Stimulated activated CD4-positive, alpha-beta T cell treated with anti-CD3 and anti-CD28 coated beads, Interleukin-1b, Interleukin-23, amount 100 ng/mL, for 48 hours (primary cell): ENCODE measurements at regions not wholly inside any gene's neighbourhood (a gene's known extent, or its start where the extent isn't known, plus 50 kb on each side); places are given as distances from the start of the nearest gene placed in this dataset.
"Not testable (repeated sequence)": the region's sequence is repeated elsewhere in the genome, so short reads cannot be mapped to it uniquely, and the experiment has no call there.

Experiments used
- DNase-seq: peaks from one replicate; pipeline ENCODE4 v3.0.0-alpha.2; 2020

- DNase-seq, result no peak
Observed at GRCh38 chr3:88812576-88812975, 294.8 kb upstream of the EPHA3 start.

- no peak for DNase-seq
Observed at GRCh38 chr3:88816445-88816844, 291.0 kb upstream of the EPHA3 start.

- DNase-seq, result no peak
Observed at GRCh38 chr3:88824666-88825564, 282.5 kb upstream of the EPHA3 start.

GRCh38 chr3:88828466-88828865, 279.0 kb upstream of the EPHA3 start:
- DNase-seq, result no peak

- DNase-seq, result no peak
Observed at GRCh38 chr3:88852606-88853005, 254.8 kb upstream of the EPHA3 start.

GRCh38 chr3:88863196-88863595, 244.2 kb upstream of the EPHA3 start:
- no peak for DNase-seq

- no peak for DNase-seq
Observed at GRCh38 chr3:88876724-88877123, 230.7 kb upstream of the EPHA3 start.

GRCh38 chr3:88879905-88880304, 227.5 kb upstream of the EPHA3 start:
- no peak for DNase-seq

GRCh38 chr3:88882121-88882520, 225.3 kb upstream of the EPHA3 start:
- DNase-seq, result no peak

- DNase-seq, result not testable (repeated sequence)
Observed at GRCh38 chr3:88886624-88887023, 220.8 kb upstream of the EPHA3 start.

- DNase-seq, result no peak
Observed at GRCh38 chr3:88896026-88896425, 211.4 kb upstream of the EPHA3 start.

- DNase-seq, result no peak
Observed at GRCh38 chr3:88912294-88912877, 195.0 kb upstream of the EPHA3 start.

GRCh38 chr3:88918841-88919240, 188.6 kb upstream of the EPHA3 start:
- no peak for DNase-seq

- DNase-seq, result no peak
Observed at GRCh38 chr3:88921986-88922385, 185.4 kb upstream of the EPHA3 start.

- no peak for DNase-seq
Observed at GRCh38 chr3:88926221-88926620, 181.2 kb upstream of the EPHA3 start.

- no peak for DNase-seq
Observed at GRCh38 chr3:88930611-88931010, 176.8 kb upstream of the EPHA3 start.

GRCh38 chr3:88936831-88937230, 170.6 kb upstream of the EPHA3 start:
- DNase-seq, result no peak

GRCh38 chr3:88940296-88940695, 167.1 kb upstream of the EPHA3 start:
- DNase-seq, result no peak

GRCh38 chr3:88947013-88947412, 160.4 kb upstream of the EPHA3 start:
- DNase-seq, result no peak

- no peak for DNase-seq
Observed at GRCh38 chr3:88954853-88955252, 152.6 kb upstream of the EPHA3 start.

GRCh38 chr3:88955274-88955673, 152.1 kb upstream of the EPHA3 start:
- DNase-seq, result no peak

- no peak for DNase-seq
Observed at GRCh38 chr3:88957711-88958439, 149.5 kb upstream of the EPHA3 start.

- no peak for DNase-seq
Observed at GRCh38 chr3:88960019-88960418, 147.4 kb upstream of the EPHA3 start.

- DNase-seq, result no peak
Observed at GRCh38 chr3:88963003-88963402, 144.4 kb upstream of the EPHA3 start.
